Heart left ventricle (tissue), 16 donors: ENCODE measurements at regions not wholly inside any gene's neighbourhood (a gene's known extent, or its start where the extent isn't known, plus 50 kb on each side); places are given as distances from the start of the nearest gene placed in this dataset.

ENCODE experiments used
- ATAC-seq, 4 donors: fragments of 200-7000 bp; cut with Tn5 transposase; one replicate each; pipeline ENCODE4 v1.9.1; 2020 to 2022; ENCODE audit warnings: moderate library complexity in 4 of 4, mild to moderate bottlenecking in 3 of 4, moderate number of reproducible peaks in 1 of 4
- DNase-seq, 5 donors: peaks; one replicate each; pipeline ENCODE4 v3.0.0-alpha.2; 2020
- H3K27ac ChIP-seq, 12 donors: fragments of 200-600 bp; sonication (generic) in 4 of 12; one replicate each; pipeline versions ENCODE4 v1.5.0 to v1.8.0; 2016 to 2022; ENCODE audit warnings: mild to moderate bottlenecking in 2 of 12
- H3K27me3 ChIP-seq, 9 donors: fragments of 200-600 bp; sonication (generic) in 2 of 9; one replicate each; pipeline versions ENCODE4 v1.5.1 to v1.8.0; 2016 to 2022; ENCODE audit warnings: mild to moderate bottlenecking in 3 of 9
- H3K36me3 ChIP-seq, 9 donors: fragments of 200-600 bp; sonication (generic) in 2 of 9; one replicate each; pipeline versions ENCODE4 v1.5.0 to v1.8.0; 2018 to 2022; ENCODE audit warnings: mild to moderate bottlenecking in 2 of 9
- H3K4me1 ChIP-seq, 12 donors: fragments of 200-600 bp; sonication (generic) in 4 of 12; one replicate each; pipeline versions ENCODE4 v1.5.0 to v1.8.0; 2016 to 2022; ENCODE audit warnings: mild to moderate bottlenecking in 3 of 12
- H3K4me3 ChIP-seq, 12 donors: fragments of 200-600 bp; sonication (generic) in 4 of 12; one replicate each; pipeline versions ENCODE4 v1.5.0 to v1.8.0; 2017 to 2022; ENCODE audit warnings: mild to moderate bottlenecking in 9 of 12, moderate library complexity in 4 of 12
- H3K9me3 ChIP-seq, 12 donors: fragments of 200-600 bp; sonication (generic) in 4 of 12; one replicate each; pipeline versions ENCODE4 v1.5.0 to v1.8.0; 2016 to 2022; ENCODE audit warnings: mild to moderate bottlenecking in 1 of 12
- POLR2A ChIP-seq, 2 donors: fragments of 450-650 bp; IDR thresholded peaks; one replicate each; pipeline ENCODE4 v1.6.1; 2017; ENCODE audit warnings: antibody characterized with exemption in 2 of 2, mild to moderate bottlenecking in 2 of 2, moderate library complexity in 2 of 2
- WGBS, 4 donors: extraction: QIAGEN DNeasy Blood & Tissue Kit in 2 of 4; methylation state at CpG; one replicate each; pipeline versions ENCODE4 v1.1.5 to v1.1.7; 2013 to 2018; 5-methylcytosine and 5-hydroxymethylcytosine counted together
- intact Hi-C, 10 donors: fragments of 100-400 bp; cut with DNase I; formaldehyde crosslinking; loops; one replicate each; pipeline versions ENCODE4 v1.11.1 to v1.14.2; 2022
- TF ChIP-seq, protein P1 (sequence below), 12 donors: fragments of 200-600 bp; sonication (generic) in 4 of 12; IDR thresholded peaks; one replicate each; pipeline versions ENCODE4 v1.5.0 to v1.8.0; 2018 to 2022; ENCODE audit warnings: antibody characterized with exemption in 12 of 12, mild to moderate bottlenecking in 5 of 12
- donor health status: ischemic (EF 13 %, LVEDD 7.1; RV severe dilation, severe dysfunction).
- donor health status: healthy with polysubstance abuse.
- donor health status: DM: no; HTN: yes; CAD: no.
- donor health status: DM: no; HTN: no; CAD: no.
- donor health status: ischemic (EF 25% LVEDD 6.9; RV normal size, moderate dysfunction).
- donor health status: ischemic (EF 25% LVEDD 5.7; RV mildly dilated, moderate dysfunction).
- donor health status: healthy.
- donor health status: DM: yes; HTN: yes; CAD: no.
- donor health status: ischemic (EF 35%, LVEDD 5.7; RV mildly dilated, moderate dysfunction).
- donor health status: nonischemic (EF 11% LVEDD 7.7; RV severe dilation, severe dysfunction).
- donor health status: DM: yes; HTN: yes; CAD: no.
- donor health status: PGD.
- donor health status: ischemic (EF 29% LVEDD 5.4; RV normal size, mild dysfunction).
- donor health status: nonischemic (EF 23%, LVEDD 6.1; RV moderate dilation, normal function).

GRCh38 chr13:80666782-80667552 lies 326.0 kb upstream of the SPRY2 start:
- Histone ChIP-seq H3K9me3 (peaks cover 0 to 23% (median 10%) of the 10 kb centered on the region in 12 donors), H3K36me3 (no peaks in the 10 kb centered on the region), H3K4me1 (peaks cover 0 to 19% (median 0%) of the 10 kb centered on the region in 12 donors), H3K4me3 (no peak overlapping the region), H3K27ac (peak overlapping the region in 3 of 12 donors; percentile 18 to 27 (median 22)), H3K27me3 (no peaks in the 10 kb centered on the region)
- no peak for DNase-seq
- WGBS, 4 donors, result 60 to 81% (median 65%) methylated on average over 1 of the region's 1 CpG
- peak in 1 of 4 donors; percentile 53 for ATAC-seq
- TF ChIP-seq, protein P1, sequence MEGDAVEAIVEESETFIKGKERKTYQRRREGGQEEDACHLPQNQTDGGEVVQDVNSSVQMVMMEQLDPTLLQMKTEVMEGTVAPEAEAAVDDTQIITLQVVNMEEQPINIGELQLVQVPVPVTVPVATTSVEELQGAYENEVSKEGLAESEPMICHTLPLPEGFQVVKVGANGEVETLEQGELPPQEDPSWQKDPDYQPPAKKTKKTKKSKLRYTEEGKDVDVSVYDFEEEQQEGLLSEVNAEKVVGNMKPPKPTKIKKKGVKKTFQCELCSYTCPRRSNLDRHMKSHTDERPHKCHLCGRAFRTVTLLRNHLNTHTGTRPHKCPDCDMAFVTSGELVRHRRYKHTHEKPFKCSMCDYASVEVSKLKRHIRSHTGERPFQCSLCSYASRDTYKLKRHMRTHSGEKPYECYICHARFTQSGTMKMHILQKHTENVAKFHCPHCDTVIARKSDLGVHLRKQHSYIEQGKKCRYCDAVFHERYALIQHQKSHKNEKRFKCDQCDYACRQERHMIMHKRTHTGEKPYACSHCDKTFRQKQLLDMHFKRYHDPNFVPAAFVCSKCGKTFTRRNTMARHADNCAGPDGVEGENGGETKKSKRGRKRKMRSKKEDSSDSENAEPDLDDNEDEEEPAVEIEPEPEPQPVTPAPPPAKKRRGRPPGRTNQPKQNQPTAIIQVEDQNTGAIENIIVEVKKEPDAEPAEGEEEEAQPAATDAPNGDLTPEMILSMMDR (IDR thresholded peaks at IDR 0.05), result no peak
- TF ChIP-seq POLR2A (IDR thresholded peaks at IDR 0.05), result no peak
- intact Hi-C loops, result no loop called here

DNA sequence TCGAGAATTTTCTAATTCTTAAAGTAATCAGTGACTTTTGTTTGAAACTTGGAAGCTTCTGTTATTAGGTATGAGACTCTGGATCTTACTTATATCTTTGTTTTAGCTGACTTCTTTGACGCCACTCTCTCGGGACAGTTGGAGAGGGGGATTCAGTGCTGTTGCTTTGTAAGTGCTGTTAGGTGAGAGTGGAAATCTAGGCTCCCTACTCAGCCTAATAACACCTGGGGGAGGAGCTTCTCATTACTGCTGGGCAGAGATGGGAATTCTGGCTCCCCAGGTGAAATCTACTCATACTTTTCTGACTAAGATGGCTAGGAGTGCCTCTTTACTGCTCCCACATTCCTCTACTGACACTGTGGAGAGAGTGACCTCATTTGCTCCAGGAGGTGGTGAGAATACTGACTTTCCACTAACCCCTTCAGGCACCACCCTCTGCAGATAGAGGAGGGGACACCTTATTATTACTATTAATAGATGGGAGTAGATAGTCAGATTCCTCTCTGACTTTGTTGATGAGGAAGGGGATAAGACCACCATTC lies 324.9 kb upstream of the SPRY2 start:
- no peak overlapping the region for H3K27ac ChIP-seq
- TF ChIP-seq, protein P1 (IDR thresholded peaks at IDR 0.05), result no peak
- TF ChIP-seq POLR2A (IDR thresholded peaks at IDR 0.05), result no peak
- 83 to 89% (median 85%) methylated on average over 3 of the region's 3 CpGs for WGBS, 4 donors

DNA sequence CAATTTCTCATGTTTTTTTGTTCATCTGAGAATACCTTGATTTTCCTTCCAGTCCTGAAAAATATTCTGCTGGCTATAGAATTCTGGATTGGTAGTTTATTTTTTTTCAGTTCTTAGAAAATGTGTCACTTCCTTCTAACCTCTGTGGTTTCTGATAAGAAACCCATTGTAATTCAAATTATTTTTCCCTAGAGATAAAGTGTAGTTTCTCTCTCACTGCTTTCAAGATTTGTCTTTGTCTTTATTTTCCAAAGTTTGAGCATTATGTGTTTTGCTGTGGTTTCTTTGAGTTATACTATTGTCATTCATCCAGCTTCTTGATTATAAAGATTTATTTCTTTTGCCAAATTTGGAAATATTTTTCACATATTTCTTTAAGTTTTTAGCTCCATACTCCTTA lies 324.0 kb upstream of the SPRY2 start:
- DNase-seq, result no peak
- peaks cover 0 to 19% (median 0%) of the 10 kb centered on the region in 12 donors for H3K4me1 ChIP-seq
- intact Hi-C loops, result no loop called here

More for the DNA sequence above, 324.9 kb upstream of the SPRY2 start:
- peaks cover 0 to 19% (median 0%) of the 10 kb centered on the region in 12 donors for H3K4me1 ChIP-seq
- H3K27me3 ChIP-seq, result no peaks in the 10 kb centered on the region
- DNase-seq (no peak), ATAC-seq (no peak)
- no peak overlapping the region for H3K4me3 ChIP-seq
- no peaks in the 10 kb centered on the region for H3K36me3 ChIP-seq
- peaks cover 0 to 19% (median 8%) of the 10 kb centered on the region in 12 donors for H3K9me3 ChIP-seq
- intact Hi-C loops, result no loop called here

GRCh38 chr13:80663788-80664187 lies 322.9 kb upstream of the SPRY2 start:
- intact Hi-C loops, result no loop called here
- Histone ChIP-seq H3K27ac (no peak overlapping the region), H3K9me3 (peaks cover 0 to 19% (median 8%) of the 10 kb centered on the region in 12 donors), H3K4me3 (no peak overlapping the region), H3K27me3 (no peaks in the 10 kb centered on the region), H3K36me3 (no peaks in the 10 kb centered on the region), H3K4me1 (peaks cover 0 to 13% (median 0%) of the 10 kb centered on the region in 12 donors)
- ATAC-seq (no peak), DNase-seq (no peak)
- WGBS, 4 donors, result 89 to 98% (median 90%) methylated on average over 1 of the region's 1 CpG
- TF ChIP-seq, protein P1 (IDR thresholded peaks at IDR 0.05), result no peak
- no peak for TF ChIP-seq POLR2A (IDR thresholded peaks at IDR 0.05)

More for the DNA sequence above, 324.0 kb upstream of the SPRY2 start:
- peaks cover 0 to 19% (median 8%) of the 10 kb centered on the region in 12 donors for H3K9me3 ChIP-seq
- H3K27ac ChIP-seq, result no peak overlapping the region
- TF ChIP-seq POLR2A (IDR thresholded peaks at IDR 0.05), result no peak
- TF ChIP-seq, protein P1 (IDR thresholded peaks at IDR 0.05), result no peak
- no peak overlapping the region for H3K4me3 ChIP-seq
- H3K27me3 ChIP-seq, result no peaks in the 10 kb centered on the region
- no peaks in the 10 kb centered on the region for H3K36me3 ChIP-seq
- ATAC-seq, result no peak
